DND-41 (cell line): ENCODE measurements at regions not wholly inside any gene's neighbourhood (a gene's known extent, or its start where the extent isn't known, plus 50 kb on each side); places are given as distances from the start of the nearest gene placed in this dataset.

Experiments used
- ATAC-seq: fragments of 200-7000 bp; cut with Tn5 transposase; 3 replicates; pipeline ENCODE4 v1.9.1; 2021; ENCODE audit warnings: low read depth; ENCODE audit not compliant: insufficient read depth
- DNase-seq: peaks from one replicate; pipeline ENCODE4 v3.0.0-alpha.2; 2020
- H2AFZ ChIP-seq: 2 replicates; pipeline ENCODE4 v1.6.0; 2012; ENCODE audit warnings: low read depth, low read length
- H3K27ac ChIP-seq: 2 replicates; pipeline ENCODE4 v1.5.1; 2012; ENCODE audit warnings: low read length, inconsistent platforms
- H3K27me3 ChIP-seq: fragments of 200-600 bp; sonication (generic); 2 replicates; pipeline ENCODE4 v1.6.0; 2012; ENCODE audit warnings: low read length, mild to moderate bottlenecking, inconsistent platforms; ENCODE audit not compliant: insufficient read depth, poor library complexity
- H3K36me3 ChIP-seq: 2 replicates; pipeline ENCODE4 v1.5.1; 2012; ENCODE audit warnings: low read length, inconsistent platforms; ENCODE audit not compliant: insufficient read depth
- H3K4me1 ChIP-seq: 2 replicates; pipeline ENCODE4 v1.5.1; 2012; ENCODE audit warnings: mild to moderate bottlenecking, low read length; ENCODE audit not compliant: insufficient read depth
- H3K4me2 ChIP-seq: 2 replicates; pipeline ENCODE4 v1.6.0; 2012; ENCODE audit warnings: mild to moderate bottlenecking, moderate library complexity, low read length, inconsistent platforms; ENCODE audit not compliant: insufficient read depth
- H3K4me3 ChIP-seq, 2 experiments: fragments of 200-600 bp in 1 of 2; shearing (Covaris generic) in 1 of 2; 2 replicates each; pipeline ENCODE4 v1.5.1; 2012 to 2016; ENCODE audit warnings: inconsistent platforms in 2 of 2, low read length in 2 of 2, mild to moderate bottlenecking in 2 of 2, low read depth in 1 of 2, moderate library complexity in 1 of 2
- H3K79me2 ChIP-seq: 2 replicates; pipeline ENCODE4 v1.6.0; 2012; ENCODE audit warnings: low read length, inconsistent platforms; ENCODE audit not compliant: insufficient read depth
- H3K9ac ChIP-seq: 2 replicates; pipeline ENCODE4 v1.6.0; 2012; ENCODE audit warnings: low read depth, mild to moderate bottlenecking, inconsistent platforms, low read length, moderate library complexity
- H3K9me3 ChIP-seq: 2 replicates; pipeline ENCODE4 v1.5.1; 2012; ENCODE audit warnings: low read length, moderate library complexity, mild to moderate bottlenecking, inconsistent platforms; ENCODE audit not compliant: insufficient read depth, severe bottlenecking
- H4K20me1 ChIP-seq: 2 replicates; pipeline ENCODE4 v1.6.0; 2012; ENCODE audit warnings: low read length; ENCODE audit not compliant: insufficient read depth
- CTCF ChIP-seq: IDR thresholded peaks from 2 replicates; pipeline ENCODE4 v1.5.1; 2012; ENCODE audit warnings: borderline replicate concordance, low read length, moderate library complexity, mild to moderate bottlenecking; ENCODE audit not compliant: poor library complexity, severe bottlenecking; ENCODE audit errors: extremely low read depth
- EZH2 ChIP-seq: IDR thresholded peaks from 3 replicates; pipeline ENCODE4 v1.6.1; 2012; ENCODE audit warnings: borderline replicate concordance, low read depth, mild to moderate bottlenecking, moderate library complexity, low read length, inconsistent platforms; ENCODE audit not compliant: severe bottlenecking

GRCh38 chr11:127252321-127252720 is 251.8 kb upstream of the KIRREL3 start:
- H3K4me3 ChIP-seq = no peak overlapping the region
- H3K36me3 ChIP-seq = no peaks in the 10 kb centered on the region
- no peak for TF ChIP-seq CTCF
- no peak for TF ChIP-seq EZH2
- H2AFZ ChIP-seq = no peak overlapping the region
- no peaks in the 10 kb centered on the region for H3K4me1 ChIP-seq
- H3K79me2 ChIP-seq = no peaks in the 10 kb centered on the region
- ATAC-seq = no peak
- no peak overlapping the region for H3K9ac ChIP-seq
- no peak overlapping the region for H3K4me2 ChIP-seq
- no peak overlapping the region for H3K27ac ChIP-seq
- no peaks in the 10 kb centered on the region for H4K20me1 ChIP-seq
- no peak for DNase-seq
- H3K27me3 ChIP-seq = peaks cover 9% of the 10 kb centered on the region
- H3K9me3 ChIP-seq = no peaks in the 10 kb centered on the region

DNA sequence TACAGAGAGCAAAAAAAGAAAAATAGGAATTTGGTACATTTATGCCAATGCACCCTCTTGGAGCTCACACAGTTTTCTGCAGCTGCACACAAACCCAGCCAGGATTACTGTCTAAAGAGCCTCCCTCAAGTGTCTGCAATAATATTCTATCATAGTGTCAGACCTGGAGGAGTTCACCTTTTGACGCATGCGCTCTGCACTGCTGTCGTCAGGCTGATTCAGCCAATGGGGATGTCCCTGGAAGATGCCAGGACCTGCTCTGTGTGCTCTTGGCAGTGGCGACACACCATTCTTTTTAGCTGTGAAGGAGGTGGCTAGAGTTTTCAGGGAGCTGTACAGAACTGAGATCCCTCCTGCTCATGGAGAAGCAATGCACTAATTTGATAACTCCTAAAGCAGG is 249.0 kb upstream of the KIRREL3 start:
- no peak for DNase-seq
- TF ChIP-seq CTCF (no peak), EZH2 (no peak)

DNA sequence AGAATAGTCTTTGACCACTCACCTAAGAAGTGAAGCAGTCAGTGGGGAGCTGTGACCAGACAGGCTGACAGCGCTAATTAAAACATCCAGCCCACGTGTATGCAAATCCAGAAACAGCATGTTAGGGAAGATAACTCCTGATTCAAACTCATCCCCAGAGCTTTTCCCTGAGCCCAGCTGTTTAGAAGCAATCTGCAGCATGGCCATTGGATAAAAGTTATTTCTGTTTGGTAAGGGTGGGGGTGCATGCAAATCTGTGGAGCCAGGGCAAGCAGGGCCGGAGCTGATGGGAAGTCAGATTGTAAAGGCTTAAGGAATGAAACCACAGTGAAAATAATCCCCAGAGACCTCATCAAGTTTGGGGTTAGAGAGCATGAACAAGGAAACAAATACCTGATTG is 247.9 kb upstream of the KIRREL3 start:
- ATAC-seq = no peak
- no peaks in the 10 kb centered on the region for H3K9me3 ChIP-seq
- H4K20me1 ChIP-seq = no peaks in the 10 kb centered on the region
- H3K4me1 ChIP-seq = no peaks in the 10 kb centered on the region
- TF ChIP-seq EZH2 (no peak), CTCF (no peak)
- H3K4me3 ChIP-seq = no peak overlapping the region
- no peak overlapping the region for H3K4me2 ChIP-seq
- no peak overlapping the region for H2AFZ ChIP-seq
- no peak for DNase-seq
- no peaks in the 10 kb centered on the region for H3K36me3 ChIP-seq
- H3K79me2 ChIP-seq = no peaks in the 10 kb centered on the region
- peaks cover 9% of the 10 kb centered on the region for H3K27me3 ChIP-seq
- H3K27ac ChIP-seq = no peak overlapping the region
- no peak overlapping the region for H3K9ac ChIP-seq

More for the DNA sequence above, 249.0 kb upstream of the KIRREL3 start:
- peaks cover 8% of the 10 kb centered on the region for H3K27me3 ChIP-seq
- no peak overlapping the region for H3K9ac ChIP-seq
- H3K9me3 ChIP-seq = no peaks in the 10 kb centered on the region
- no peak overlapping the region for H3K4me3 ChIP-seq
- no peak overlapping the region for H3K4me2 ChIP-seq
- no peaks in the 10 kb centered on the region for H3K4me1 ChIP-seq
- H3K27ac ChIP-seq = no peak overlapping the region
- no peaks in the 10 kb centered on the region for H3K79me2 ChIP-seq
- H4K20me1 ChIP-seq = no peaks in the 10 kb centered on the region
- no peak for ATAC-seq
- no peaks in the 10 kb centered on the region for H3K36me3 ChIP-seq
- H2AFZ ChIP-seq = no peak overlapping the region
